HG02571 (cell line): ENCODE measurements at regions not wholly inside any gene's neighbourhood (a gene's known extent, or its start where the extent isn't known, plus 50 kb on each side); places are given as distances from the start of the nearest gene placed in this dataset.
"Not testable (repeated sequence)": the region's sequence is repeated elsewhere in the genome, so short reads cannot be mapped to it uniquely, and the experiment has no call there.

Source experiments
- ATAC-seq: cut with Tn5 transposase; IDR thresholded peaks from one replicate; pipeline ENCODE4 v1.9.1; 2021; ENCODE audit warnings: mild to moderate bottlenecking, moderate library complexity; ENCODE audit not compliant: unreplicated experiment

GRCh38 chr9:88287972-88288371 is 100.3 kb upstream of the SPIN1 start:
- ATAC-seq = no peak

DNA sequence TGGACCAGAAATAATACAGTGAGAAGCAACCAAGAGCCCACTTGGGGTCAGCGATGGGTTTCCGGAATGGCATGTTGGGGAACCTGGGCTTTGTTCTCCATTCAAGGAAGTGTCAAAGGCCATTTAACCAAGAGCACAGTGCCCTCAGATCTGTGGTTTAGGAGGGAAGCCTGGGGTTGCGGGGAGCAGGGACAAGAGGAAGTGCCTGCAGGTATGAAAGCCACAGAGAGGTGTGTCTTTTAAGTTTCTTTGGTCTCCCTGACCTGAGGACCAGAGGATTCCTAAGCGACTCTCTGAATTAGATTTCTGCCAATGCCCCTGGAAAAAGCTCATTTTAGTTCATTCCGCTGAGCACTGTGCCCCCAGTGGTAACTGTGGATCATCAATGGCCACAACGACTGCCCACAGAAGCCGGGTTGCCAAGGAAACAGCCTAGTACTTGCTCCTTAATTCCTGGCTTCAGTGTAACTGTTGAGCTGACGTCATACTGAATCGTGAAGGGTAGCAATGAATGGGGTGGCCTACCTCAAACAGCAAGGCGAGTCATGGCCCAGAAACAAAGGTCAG is 107.3 kb upstream of the SPIN1 start:
- no peak for ATAC-seq

- no peak for ATAC-seq
Measured at GRCh38 chr9:88278036-88278435, 110.2 kb upstream of the SPIN1 start.

DNA sequence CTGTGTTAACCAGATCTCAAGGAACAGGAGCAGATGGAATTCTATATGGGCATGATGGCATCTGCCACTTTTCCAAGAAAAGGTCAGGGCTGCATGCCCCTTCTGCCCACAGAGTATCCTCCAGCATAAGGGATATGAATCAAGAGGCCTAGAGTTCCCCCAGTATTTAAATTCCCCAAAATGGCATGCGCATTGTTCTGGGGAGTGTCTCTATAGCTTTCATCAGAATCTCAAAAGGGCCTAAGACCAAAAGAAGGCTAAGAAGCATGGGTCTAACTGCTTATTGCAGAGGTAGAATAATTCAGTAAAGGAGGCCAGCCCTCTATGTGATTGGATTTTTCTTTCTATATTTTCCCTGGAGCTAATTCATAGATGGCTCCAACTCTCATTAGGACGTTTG is 114.2 kb upstream of the SPIN1 start:
- ATAC-seq = no peak

GRCh38 chr9:88272986-88273385 is 115.3 kb upstream of the SPIN1 start:
- ATAC-seq = no peak

GRCh38 chr9:88270413-88270812 is 117.8 kb upstream of the SPIN1 start:
- no peak for ATAC-seq

- no peak for ATAC-seq
Measured at GRCh38 chr9:88268886-88269285, 119.4 kb upstream of the SPIN1 start.

GRCh38 chr9:88267283-88267682 is 121.0 kb upstream of the SPIN1 start:
- no peak for ATAC-seq

DNA sequence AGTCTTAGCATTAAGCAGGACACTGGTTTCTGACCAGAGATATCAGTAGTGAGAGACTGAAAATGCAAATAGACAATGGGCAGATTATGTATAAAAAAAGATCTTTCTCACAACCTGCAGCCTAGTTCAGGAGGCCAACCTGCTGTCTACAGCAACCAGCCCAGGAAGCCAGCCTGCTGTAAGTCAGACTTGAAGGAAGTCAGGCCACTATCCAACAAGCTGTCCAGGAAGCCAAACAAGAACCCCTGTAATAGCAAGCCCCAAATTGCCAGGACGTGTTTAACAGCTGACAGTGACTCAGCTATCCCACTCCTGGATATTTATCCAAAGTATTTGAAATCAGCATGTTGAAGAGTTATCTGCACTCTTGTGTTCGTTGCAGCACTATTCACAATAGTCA is 121.8 kb upstream of the SPIN1 start:
- ATAC-seq = no peak

DNA sequence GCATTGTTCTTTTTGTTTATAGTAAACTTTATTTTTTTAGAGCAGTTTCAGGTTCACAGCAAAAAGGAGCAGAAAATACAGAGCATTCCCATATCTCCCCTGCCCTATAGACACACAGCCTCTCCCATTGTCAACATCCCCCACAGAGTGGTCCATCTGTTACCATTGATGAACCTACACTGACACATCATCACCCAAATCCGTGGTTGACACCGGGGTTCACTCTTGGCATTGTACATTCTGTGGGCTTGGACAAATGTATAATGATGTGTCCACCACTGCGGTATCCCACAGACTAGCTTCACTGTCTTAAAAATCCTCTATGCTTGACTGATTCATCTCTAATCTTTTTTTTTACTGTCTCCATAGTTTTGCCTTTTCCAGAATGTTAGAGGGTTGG is 120.7 kb upstream of the SPATA31C2 start:
- no peak for ATAC-seq

- ATAC-seq = no peak
Measured at GRCh38 chr9:88258601-88259000, 120.3 kb upstream of the SPATA31C2 start.

- ATAC-seq = no peak
Measured at GRCh38 chr9:88258024-88258423, 119.7 kb upstream of the SPATA31C2 start.

DNA sequence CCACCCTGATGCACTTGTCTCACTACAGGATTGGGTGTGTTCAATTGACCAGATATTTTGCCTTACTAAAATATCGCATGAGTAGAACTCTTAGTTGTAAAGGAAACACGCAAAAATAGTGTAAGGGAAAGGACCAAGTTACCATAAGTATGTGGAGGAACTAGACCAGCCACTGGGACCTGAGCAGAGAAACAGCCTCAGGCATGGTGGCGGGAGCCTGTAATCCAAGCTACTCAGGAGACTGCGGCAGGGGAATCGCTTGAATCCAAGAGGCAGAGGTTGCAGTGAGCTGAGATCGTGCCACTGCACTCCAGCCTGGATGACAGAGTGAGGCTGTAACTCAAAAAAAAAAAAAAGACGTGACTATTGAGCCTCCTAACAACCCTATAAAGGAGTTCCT is 117.9 kb upstream of the SPATA31C2 start:
- no peak for ATAC-seq

DNA sequence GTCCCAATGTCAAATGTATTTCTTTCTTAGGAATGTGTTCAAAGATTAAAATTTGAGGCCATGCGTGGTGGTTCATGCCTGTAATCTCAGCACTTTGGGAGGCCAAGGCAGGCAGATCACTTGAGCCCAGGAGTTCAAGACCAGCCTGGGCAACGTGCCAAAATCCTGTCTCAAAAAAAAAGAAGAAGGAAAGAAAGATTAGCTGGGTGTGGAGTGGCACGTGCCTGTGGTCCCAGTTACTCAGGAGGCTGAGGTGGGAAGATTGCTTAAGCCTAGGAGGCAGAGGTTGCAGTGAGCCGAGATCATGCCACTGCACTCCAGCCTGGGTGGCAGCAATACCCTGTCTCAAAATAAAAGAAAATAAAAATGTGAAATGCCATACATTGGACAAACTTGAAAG is 117.5 kb upstream of the SPATA31C2 start:
- ATAC-seq = not testable (repeated sequence)

DNA sequence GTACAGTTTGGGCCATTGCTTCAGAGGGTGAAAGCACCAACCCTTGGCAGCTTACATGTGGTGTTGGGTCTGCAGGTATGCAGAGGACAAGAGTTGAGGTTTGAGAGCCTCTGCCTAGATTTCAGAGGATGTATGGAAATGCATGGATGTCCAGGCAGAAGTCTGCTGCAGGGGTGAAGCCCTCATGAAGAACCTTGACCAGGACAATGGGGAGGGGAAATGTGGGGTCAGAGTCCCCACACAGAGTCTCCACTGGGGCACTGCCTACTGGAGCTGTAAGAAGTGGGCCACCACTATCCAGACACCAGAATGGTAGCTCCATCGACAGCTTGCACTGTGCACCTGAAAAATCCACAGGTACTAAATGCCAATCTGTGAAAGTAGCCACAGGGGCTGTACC is 113.6 kb upstream of the SPATA31C2 start:
- ATAC-seq = no peak

DNA sequence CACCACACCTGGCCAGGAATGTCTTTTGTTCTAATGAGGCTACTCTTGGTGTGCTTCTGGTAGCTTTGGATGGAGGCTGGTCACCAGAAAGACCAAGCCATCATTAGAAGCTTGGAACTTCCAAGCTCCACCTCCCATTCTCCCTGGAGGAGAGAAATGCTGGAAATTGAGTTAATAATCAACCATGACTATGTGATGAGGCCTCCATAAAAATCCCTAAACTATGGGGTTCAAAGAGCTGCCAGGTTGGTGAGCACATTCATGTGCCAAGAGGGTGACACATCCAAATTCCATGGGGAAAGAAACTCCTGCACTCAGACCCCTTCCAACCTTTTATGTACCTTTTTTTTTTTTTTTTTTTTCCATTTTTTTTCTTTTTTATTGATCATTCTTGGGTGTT is 105.5 kb upstream of the SPATA31C2 start:
- ATAC-seq = no peak

- ATAC-seq = no peak
Measured at GRCh38 chr9:88242879-88243278, 104.6 kb upstream of the SPATA31C2 start.

GRCh38 chr9:88237991-88238571 is 99.8 kb upstream of the SPATA31C2 start:
- no peak for ATAC-seq

GRCh38 chr9:88237479-88237961 is 99.2 kb upstream of the SPATA31C2 start:
- no peak for ATAC-seq

DNA sequence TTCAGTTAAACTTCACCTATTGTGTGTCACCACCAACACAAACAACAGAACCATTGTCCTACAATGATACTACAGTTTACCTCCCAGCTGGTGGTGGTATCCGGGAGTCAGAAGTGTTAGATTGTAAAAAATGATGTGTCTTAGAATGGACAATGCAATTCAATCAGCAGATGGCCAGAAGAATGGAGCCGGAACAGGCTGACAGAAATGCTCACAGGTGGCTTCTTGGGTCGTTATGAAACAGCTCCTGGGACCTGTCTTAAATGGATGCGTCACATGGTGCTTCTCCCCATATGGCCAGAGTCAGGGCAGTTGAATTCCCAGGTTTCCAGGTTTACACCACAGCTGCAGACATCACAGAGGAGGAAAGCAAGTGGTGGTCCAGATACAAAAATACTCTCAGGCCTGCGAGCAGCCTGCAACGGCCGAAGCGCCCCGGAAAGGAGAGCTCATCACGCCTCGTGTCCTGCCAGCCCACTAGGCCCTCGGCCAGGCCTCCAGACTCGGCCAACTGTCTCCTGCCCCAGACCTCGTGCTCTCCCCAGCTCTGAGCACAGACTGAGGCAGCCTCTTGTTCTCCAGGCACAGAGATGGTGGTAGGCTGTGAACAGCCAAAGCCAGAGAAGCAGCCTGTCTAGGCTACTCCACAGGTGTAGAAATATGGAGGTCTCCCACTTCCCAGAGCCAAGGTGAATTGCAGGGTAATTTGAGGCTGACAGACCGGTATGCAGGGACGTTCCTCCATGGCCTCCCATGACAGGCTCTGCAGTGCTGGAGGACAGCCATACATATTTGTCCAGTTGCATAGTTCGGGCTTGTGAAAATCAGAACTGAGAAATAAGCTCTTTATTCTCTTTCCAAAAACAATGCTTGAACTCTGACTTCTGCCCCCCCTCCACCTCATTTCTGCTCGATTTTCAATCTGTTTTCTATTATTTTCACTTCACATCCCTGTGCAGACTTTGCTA is 98.5 kb upstream of the SPATA31C2 start:
- ATAC-seq = no peak

- ATAC-seq = no peak
Measured at GRCh38 chr9:88235615-88236014, 97.3 kb upstream of the SPATA31C2 start.

DNA sequence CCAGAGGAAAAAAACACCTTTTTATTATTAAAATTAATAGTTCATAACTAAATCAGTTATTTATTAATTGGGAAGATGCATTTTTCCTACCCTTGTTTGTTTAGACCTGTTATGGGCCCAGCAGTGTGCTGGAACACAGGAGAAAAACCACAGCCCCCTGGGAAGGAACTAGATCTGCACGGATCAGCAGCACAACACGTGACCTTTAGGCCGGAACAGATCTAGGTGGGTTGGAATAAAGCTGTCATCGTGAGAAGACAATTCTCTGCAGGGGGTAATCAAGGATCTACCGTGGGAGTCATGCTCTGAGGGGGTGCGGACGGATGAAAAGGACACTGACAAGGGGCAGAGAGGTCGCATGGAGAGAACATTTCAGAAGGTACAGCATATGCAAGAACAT is 95.8 kb upstream of the SPATA31C2 start:
- no peak for ATAC-seq
